ENCODE measurements at regions not wholly inside any gene's neighbourhood (a gene's known extent, or its start where the extent isn't known, plus 50 kb on each side); places are given as distances from the start of the nearest gene placed in this dataset.

- H3K36me3 ChIP-seq (ENCODE audit: control insufficient read depth in 2 of 2, insufficient read depth in 2 of 2, low read length in 1 of 2) = no peaks in the 10 kb centered on the region
- no peak overlapping the region for H3K4me3 ChIP-seq
- H3K4me2 ChIP-seq (ENCODE audit: control insufficient read depth, insufficient read depth) = no peak overlapping the region
- CTCF ChIA-PET = interaction anchor here (0.6 kb wide), 1 partner anchor 14 kb away, joined by 3 read pairs; no protein-coding TSS in a partner anchor
- peaks cover 3% of the 10 kb centered on the region; the same call in 1 of the 3 replicates for H3K9me3 ChIP-seq (replicated peaks; ENCODE audit: control insufficient read depth, insufficient read depth, low read length)
- POLR2A ChIA-PET = no interaction called here
- H3K9ac ChIP-seq (ENCODE audit: control insufficient read depth, insufficient read depth, low read length) = no peak overlapping the region
- H4K20me1 ChIP-seq (ENCODE audit: control insufficient read depth, insufficient read depth) = no peaks in the 10 kb centered on the region
- no peak overlapping the region for H3K27ac ChIP-seq (ENCODE audit: control insufficient read depth, insufficient read depth)
- peaks cover 13% of the 10 kb centered on the region for H3K4me1 ChIP-seq (ENCODE audit: control insufficient read depth, insufficient read depth, low read length)
- intact Hi-C loops (cut with micrococcal nuclease; ENCODE audit: unreplicated experiment) (no loop called here), in situ Hi-C loops (cut with MboI) (no loop called here)
- DNase-seq (ENCODE audit: low read depth, low spot score) = no peak
- RAD21 ChIA-PET (ENCODE audit: unreplicated experiment) = no interaction called here
- no peak overlapping the region for H2AFZ ChIP-seq (ENCODE audit: control insufficient read depth, low read depth, low read length)
- FAIRE-seq = no peak
- 62% methylated on average over 3 of the region's 3 CpGs for whole genome bisulfite sequencing (ENCODE audit: insufficient coverage, insufficient replicate concordance, low lambda C conversion rate, missing lambda C conversion rate)
- H3K27me3 ChIP-seq (replicated peaks in 1 of 2; ENCODE audit: control insufficient read depth in 2 of 2, insufficient read depth in 2 of 2, low read length in 1 of 2) = no peaks in the 10 kb centered on the region
- no peaks in the 10 kb centered on the region for H3K79me2 ChIP-seq (ENCODE audit: control insufficient read depth, insufficient read depth, low read length)
- SMC1A ChIA-PET (ENCODE audit: uncharacterized antibody, unreplicated experiment) = no interaction called here
- ATAC-seq = no peak
- no TSS peak for BruUV-seq (replicated peaks)
- no peak for TF ChIP-seq JUNB (IDR thresholded peaks at IDR 0.05)
- TF ChIP-seq CHD1 (IDR thresholded peaks at IDR 0.05; ENCODE audit: low read depth, low read length) = no peak
- TF ChIP-seq, protein P1, sequence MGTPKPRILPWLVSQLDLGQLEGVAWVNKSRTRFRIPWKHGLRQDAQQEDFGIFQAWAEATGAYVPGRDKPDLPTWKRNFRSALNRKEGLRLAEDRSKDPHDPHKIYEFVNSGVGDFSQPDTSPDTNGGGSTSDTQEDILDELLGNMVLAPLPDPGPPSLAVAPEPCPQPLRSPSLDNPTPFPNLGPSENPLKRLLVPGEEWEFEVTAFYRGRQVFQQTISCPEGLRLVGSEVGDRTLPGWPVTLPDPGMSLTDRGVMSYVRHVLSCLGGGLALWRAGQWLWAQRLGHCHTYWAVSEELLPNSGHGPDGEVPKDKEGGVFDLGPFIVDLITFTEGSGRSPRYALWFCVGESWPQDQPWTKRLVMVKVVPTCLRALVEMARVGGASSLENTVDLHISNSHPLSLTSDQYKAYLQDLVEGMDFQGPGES (IDR thresholded peaks at IDR 0.05) = no peak
- TF ChIP-seq TARDBP (IDR thresholded peaks at IDR 0.05; ENCODE audit: borderline replicate concordance) = no peak
- no peak for TF ChIP-seq MTA3 (IDR thresholded peaks at IDR 0.05; ENCODE audit: borderline replicate concordance, low read length)
- no peak for TF ChIP-seq ZNF24 (IDR thresholded peaks at IDR 0.05)
- TF ChIP-seq, protein P2, sequence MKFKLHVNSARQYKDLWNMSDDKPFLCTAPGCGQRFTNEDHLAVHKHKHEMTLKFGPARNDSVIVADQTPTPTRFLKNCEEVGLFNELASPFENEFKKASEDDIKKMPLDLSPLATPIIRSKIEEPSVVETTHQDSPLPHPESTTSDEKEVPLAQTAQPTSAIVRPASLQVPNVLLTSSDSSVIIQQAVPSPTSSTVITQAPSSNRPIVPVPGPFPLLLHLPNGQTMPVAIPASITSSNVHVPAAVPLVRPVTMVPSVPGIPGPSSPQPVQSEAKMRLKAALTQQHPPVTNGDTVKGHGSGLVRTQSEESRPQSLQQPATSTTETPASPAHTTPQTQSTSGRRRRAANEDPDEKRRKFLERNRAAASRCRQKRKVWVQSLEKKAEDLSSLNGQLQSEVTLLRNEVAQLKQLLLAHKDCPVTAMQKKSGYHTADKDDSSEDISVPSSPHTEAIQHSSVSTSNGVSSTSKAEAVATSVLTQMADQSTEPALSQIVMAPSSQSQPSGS (IDR thresholded peaks at IDR 0.05; ENCODE audit: low read length) = no peak
- no peak for TF ChIP-seq SRF (IDR thresholded peaks at IDR 0.05; ENCODE audit: low read depth in 2 of 2, low read length in 2 of 2)
- no peak for TF ChIP-seq TCF3 (IDR thresholded peaks at IDR 0.05; ENCODE audit: borderline replicate concordance, insufficient read depth, low read depth, low read length)
- TF ChIP-seq E4F1 (IDR thresholded peaks at IDR 0.05; ENCODE audit: borderline replicate concordance, partially characterized antibody) = no peak
- no peak for TF ChIP-seq EED (IDR thresholded peaks at IDR 0.05; ENCODE audit: low read depth)
- TF ChIP-seq SP1 (IDR thresholded peaks at IDR 0.05; ENCODE audit: low read depth, low read length) = no peak
- no peak for TF ChIP-seq TCF12 (IDR thresholded peaks at IDR 0.05; ENCODE audit: low read depth, low read length)
- TF ChIP-seq, protein P3, sequence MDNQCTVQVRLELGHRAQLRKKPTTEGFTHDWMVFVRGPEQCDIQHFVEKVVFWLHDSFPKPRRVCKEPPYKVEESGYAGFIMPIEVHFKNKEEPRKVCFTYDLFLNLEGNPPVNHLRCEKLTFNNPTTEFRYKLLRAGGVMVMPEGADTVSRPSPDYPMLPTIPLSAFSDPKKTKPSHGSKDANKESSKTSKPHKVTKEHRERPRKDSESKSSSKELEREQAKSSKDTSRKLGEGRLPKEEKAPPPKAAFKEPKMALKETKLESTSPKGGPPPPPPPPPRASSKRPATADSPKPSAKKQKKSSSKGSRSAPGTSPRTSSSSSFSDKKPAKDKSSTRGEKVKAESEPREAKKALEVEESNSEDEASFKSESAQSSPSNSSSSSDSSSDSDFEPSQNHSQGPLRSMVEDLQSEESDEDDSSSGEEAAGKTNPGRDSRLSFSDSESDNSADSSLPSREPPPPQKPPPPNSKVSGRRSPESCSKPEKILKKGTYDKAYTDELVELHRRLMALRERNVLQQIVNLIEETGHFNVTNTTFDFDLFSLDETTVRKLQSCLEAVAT (IDR thresholded peaks at IDR 0.05) = no peak
- TF ChIP-seq, protein P4, sequence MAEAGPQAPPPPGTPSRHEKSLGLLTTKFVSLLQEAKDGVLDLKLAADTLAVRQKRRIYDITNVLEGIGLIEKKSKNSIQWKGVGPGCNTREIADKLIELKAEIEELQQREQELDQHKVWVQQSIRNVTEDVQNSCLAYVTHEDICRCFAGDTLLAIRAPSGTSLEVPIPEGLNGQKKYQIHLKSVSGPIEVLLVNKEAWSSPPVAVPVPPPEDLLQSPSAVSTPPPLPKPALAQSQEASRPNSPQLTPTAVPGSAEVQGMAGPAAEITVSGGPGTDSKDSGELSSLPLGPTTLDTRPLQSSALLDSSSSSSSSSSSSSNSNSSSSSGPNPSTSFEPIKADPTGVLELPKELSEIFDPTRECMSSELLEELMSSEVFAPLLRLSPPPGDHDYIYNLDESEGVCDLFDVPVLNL (IDR thresholded peaks at IDR 0.05; ENCODE audit: low read depth, low read length) = no peak
- TF ChIP-seq DPF2 (IDR thresholded peaks at IDR 0.05) = no peak
- TF ChIP-seq RUNX3 (IDR thresholded peaks at IDR 0.05; ENCODE audit: low read length) = no peak
- no peak for TF ChIP-seq CBX3 (IDR thresholded peaks at IDR 0.05; ENCODE audit: borderline replicate concordance, low read depth)
Measured at GRCh38 chr6:1018041-1018440, 293.9 kb upstream of the FOXQ1 start.

Measured in GM12878 (cell line).